ENCODE measurements at regions not wholly inside any gene's neighbourhood (a gene's known extent, or its start where the extent isn't known, plus 50 kb on each side); places are given as distances from the start of the nearest gene placed in this dataset.
"Not testable (repeated sequence)": the region's sequence is repeated elsewhere in the genome, so short reads cannot be mapped to it uniquely, and the experiment has no call there.

- TF ChIP-seq POLR2A, EP300 (IDR thresholded peaks at IDR 0.05): not testable (repeated sequence)
- TF ChIP-seq CTCF (IDR thresholded peaks at IDR 0.05) = peak in 2 of 5 experiments; percentile 9 to 19
Observed at GRCh38 chr3:74376323-74376722, 238.1 kb downstream of the CNTN3 start.

All from tibial nerve (tissue), 4 donors.